Duodenal mucosa (tissue), 2 donors: ENCODE measurements at regions not wholly inside any gene's neighbourhood (a gene's known extent, or its start where the extent isn't known, plus 50 kb on each side); places are given as distances from the start of the nearest gene placed in this dataset.
"Not testable (repeated sequence)": the region's sequence is repeated elsewhere in the genome, so short reads cannot be mapped to it uniquely, and the experiment has no call there.

Experiments used
- H3K27ac ChIP-seq: one replicate; pipeline ENCODE4 v1.7.0; 2013; ENCODE audit warnings: low read depth, low read length
- H3K27me3 ChIP-seq, 2 donors: one replicate each; pipeline ENCODE4 v1.7.0; 2013; ENCODE audit warnings: low read length in 2 of 2, control low read depth in 1 of 2; ENCODE audit not compliant: insufficient read depth in 2 of 2, control insufficient read depth in 1 of 2
- H3K36me3 ChIP-seq, 2 donors: one replicate each; pipeline ENCODE4 v1.7.0; 2013; ENCODE audit warnings: low read length in 2 of 2, control low read depth in 1 of 2; ENCODE audit not compliant: insufficient read depth in 2 of 2, control insufficient read depth in 1 of 2
- H3K4me1 ChIP-seq, 2 donors: one replicate each; pipeline ENCODE4 v1.7.0; 2013; ENCODE audit warnings: low read length in 2 of 2, control low read depth in 1 of 2; ENCODE audit not compliant: insufficient read depth in 2 of 2, control insufficient read depth in 1 of 2
- H3K4me3 ChIP-seq, 2 donors: one replicate each; pipeline ENCODE4 v1.7.0; 2013; ENCODE audit warnings: low read length in 2 of 2, low read depth in 1 of 2
- H3K9ac ChIP-seq, 2 donors: one replicate each; pipeline ENCODE4 v1.7.0; 2013; ENCODE audit warnings: low read length in 2 of 2, low read depth in 1 of 2
- H3K9me3 ChIP-seq, 2 donors: one replicate each; pipeline ENCODE4 v1.7.0; 2013; ENCODE audit warnings: low read length in 2 of 2, control low read depth in 1 of 2; ENCODE audit not compliant: control insufficient read depth in 1 of 2

GRCh38 chr2:156756516-156756915 lies 320.3 kb downstream of the GPD2 start:
- H3K4me3 ChIP-seq, result no peak overlapping the region
- H3K9ac ChIP-seq, result no peak overlapping the region
- H3K27me3 ChIP-seq, result no peaks in the 10 kb centered on the region

GRCh38 chr2:156763174-156763573 lies 327.0 kb downstream of the GPD2 start:
- no peaks in the 10 kb centered on the region for H3K36me3 ChIP-seq
- H3K27me3 ChIP-seq, result no peaks in the 10 kb centered on the region
- H3K9ac ChIP-seq, result no peak overlapping the region
- H3K27ac ChIP-seq, result no peak overlapping the region
- no peaks in the 10 kb centered on the region for H3K9me3 ChIP-seq
- H3K4me1 ChIP-seq, result no peaks in the 10 kb centered on the region
- no peak overlapping the region for H3K4me3 ChIP-seq

More at GRCh38 chr2:156756516-156756915, 320.3 kb downstream of the GPD2 start:
- Histone ChIP-seq H3K36me3 (no peaks in the 10 kb centered on the region), H3K4me1 (no peaks in the 10 kb centered on the region), H3K9me3 (no peaks in the 10 kb centered on the region), H3K27ac (no peak overlapping the region)

GRCh38 chr2:156765043-156765442 lies 328.9 kb downstream of the GPD2 start:
- H3K9me3 ChIP-seq, result no peaks in the 10 kb centered on the region
- no peak overlapping the region for H3K9ac ChIP-seq
- no peak overlapping the region for H3K27ac ChIP-seq
- no peaks in the 10 kb centered on the region for H3K27me3 ChIP-seq
- H3K4me3 ChIP-seq, result no peak overlapping the region
- H3K4me1 ChIP-seq, result no peaks in the 10 kb centered on the region
- no peaks in the 10 kb centered on the region for H3K36me3 ChIP-seq

GRCh38 chr2:156765450-156765849 lies 329.3 kb downstream of the GPD2 start:
- Histone ChIP-seq H3K9me3 (no peaks in the 10 kb centered on the region), H3K36me3 (no peaks in the 10 kb centered on the region), H3K4me1 (no peaks in the 10 kb centered on the region), H3K27me3 (no peaks in the 10 kb centered on the region), H3K9ac (no peak overlapping the region), H3K4me3 (no peak overlapping the region), H3K27ac (no peak overlapping the region)

DNA sequence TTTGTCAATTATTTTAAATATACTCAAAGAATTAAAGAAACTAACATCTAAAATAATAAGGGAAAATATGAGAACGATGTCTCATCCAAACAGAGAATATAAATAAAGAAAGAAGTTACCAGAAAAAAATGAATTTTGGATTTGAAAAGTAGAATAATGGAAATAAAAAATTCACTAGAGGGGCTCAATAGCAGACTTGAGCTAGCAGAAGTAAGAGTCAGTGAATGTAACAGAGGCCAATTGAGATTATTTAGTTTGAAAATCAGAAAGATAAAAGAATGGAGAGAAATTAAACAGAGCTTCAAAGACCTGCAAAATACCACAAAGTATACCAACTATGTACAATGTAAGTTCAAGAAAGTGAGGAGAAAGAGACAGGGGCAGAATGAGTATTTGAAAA lies 333.6 kb downstream of the GPD2 start:
- Histone ChIP-seq H3K4me1 (no peaks in the 10 kb centered on the region), H3K36me3 (no peaks in the 10 kb centered on the region), H3K4me3 (no peak overlapping the region)

GRCh38 chr2:156778916-156779315 lies 342.7 kb downstream of the GPD2 start:
- H3K9ac ChIP-seq, result no peak overlapping the region
- H3K27ac ChIP-seq, result no peak overlapping the region
- peaks cover 3 to 5% of the 10 kb centered on the region in 2 donors for H3K4me1 ChIP-seq
- no peaks in the 10 kb centered on the region for H3K27me3 ChIP-seq
- H3K36me3 ChIP-seq, result no peaks in the 10 kb centered on the region
- no peaks in the 10 kb centered on the region for H3K9me3 ChIP-seq
- no peak overlapping the region for H3K4me3 ChIP-seq

More for the DNA sequence above, 333.6 kb downstream of the GPD2 start:
- Histone ChIP-seq H3K9me3 (no peaks in the 10 kb centered on the region), H3K9ac (no peak overlapping the region), H3K27me3 (no peaks in the 10 kb centered on the region), H3K27ac (no peak overlapping the region)

- Histone ChIP-seq H3K27me3 (no peaks in the 10 kb centered on the region), H3K27ac (no peak overlapping the region), H3K36me3 (no peaks in the 10 kb centered on the region)
These were observed 343.4 kb downstream of the GPD2 start for GRCh38 chr2:156779416-156780120.

GRCh38 chr2:156781677-156782076 lies 345.5 kb downstream of the GPD2 start:
- not testable (repeated sequence) for H3K9me3 ChIP-seq, H3K27ac ChIP-seq, H3K4me3 ChIP-seq, H3K36me3 ChIP-seq, H3K27me3 ChIP-seq, H3K4me1 ChIP-seq, H3K9ac ChIP-seq

More at GRCh38 chr2:156779416-156780120, 343.4 kb downstream of the GPD2 start:
- Histone ChIP-seq H3K4me1 (peaks cover 3 to 5% of the 10 kb centered on the region in 2 donors), H3K9me3 (no peaks in the 10 kb centered on the region), H3K9ac (no peak overlapping the region), H3K4me3 (peak overlapping the region in 1 of 2 donors; percentile 9)

DNA sequence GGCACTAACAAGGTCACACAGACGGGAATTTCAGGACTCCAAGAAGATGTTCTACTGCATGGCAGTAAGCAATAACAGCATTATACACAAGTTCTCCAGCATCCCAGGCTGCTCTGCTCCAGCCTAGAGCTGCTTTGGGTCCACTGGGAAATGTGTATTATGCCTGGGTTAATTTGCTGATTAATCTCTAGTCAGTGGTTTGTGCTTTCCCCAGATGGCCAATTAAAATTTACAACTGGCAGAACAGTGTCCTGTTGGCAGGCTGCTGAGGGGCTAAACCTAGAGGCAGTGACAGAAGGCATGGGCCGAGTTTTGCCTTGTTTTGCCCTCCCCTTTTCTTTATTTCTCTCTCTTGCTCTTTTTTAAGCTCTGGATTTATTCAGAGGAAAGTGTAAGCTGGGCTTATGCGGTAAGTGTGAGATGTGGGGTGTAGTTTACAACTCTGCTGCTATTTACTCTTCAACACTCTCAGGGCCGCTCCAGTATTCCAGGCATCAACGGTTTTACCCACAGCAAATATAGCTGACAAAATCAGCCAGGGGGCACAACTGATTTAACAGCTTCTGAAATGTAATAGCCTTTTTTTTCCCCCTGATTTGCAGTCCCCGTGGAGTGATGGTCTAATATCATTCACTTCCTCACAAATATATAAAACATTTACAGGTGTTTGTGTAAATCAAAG lies 348.0 kb downstream of the GPD2 start:
- no peaks in the 10 kb centered on the region for H3K36me3 ChIP-seq
- H3K4me1 ChIP-seq, result peaks cover 3 to 5% of the 10 kb centered on the region in 2 donors
- no peak overlapping the region for H3K4me3 ChIP-seq
- H3K27ac ChIP-seq, result no peak overlapping the region
- no peaks in the 10 kb centered on the region for H3K27me3 ChIP-seq
- H3K9ac ChIP-seq, result no peak overlapping the region
- H3K9me3 ChIP-seq, result no peaks in the 10 kb centered on the region

DNA sequence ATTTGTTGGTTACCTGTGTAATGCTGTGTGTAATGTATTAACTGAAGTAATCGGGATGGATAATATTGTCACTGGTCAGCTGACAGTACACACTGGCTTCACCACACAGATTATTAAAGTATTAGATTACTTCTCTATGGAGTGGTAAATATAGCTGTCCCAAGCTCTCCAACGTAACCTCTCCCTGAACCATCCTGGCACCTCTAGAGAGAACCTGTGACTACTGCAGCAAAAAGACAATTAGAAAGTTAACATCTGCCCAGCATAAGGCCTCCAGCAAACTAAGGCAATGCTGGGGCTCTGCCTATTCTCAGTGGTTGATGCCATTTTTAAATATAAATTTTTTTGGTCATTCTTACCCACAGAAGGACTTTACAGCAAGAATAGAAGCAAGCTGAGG lies 351.3 kb downstream of the GPD2 start:
- H3K4me1 ChIP-seq, result no peaks in the 10 kb centered on the region
- H3K27ac ChIP-seq, result no peak overlapping the region
- H3K9me3 ChIP-seq, result no peaks in the 10 kb centered on the region
- H3K9ac ChIP-seq, result no peak overlapping the region
- H3K4me3 ChIP-seq, result no peak overlapping the region
- H3K27me3 ChIP-seq, result no peaks in the 10 kb centered on the region
- no peaks in the 10 kb centered on the region for H3K36me3 ChIP-seq
